Kidney epithelial cell (primary cell): ENCODE measurements at regions not wholly inside any gene's neighbourhood (a gene's known extent, or its start where the extent isn't known, plus 50 kb on each side); places are given as distances from the start of the nearest gene placed in this dataset.

Experiments
- DNase-seq: peaks from one replicate; pipeline ENCODE4 v3.0.0-alpha.2; 2010; ENCODE audit warnings: low read depth
- H3K27me3 ChIP-seq: 2 replicates; pipeline ENCODE4 v1.6.0; 2011; ENCODE audit warnings: low read length; ENCODE audit not compliant: control insufficient read depth, insufficient read depth
- H3K36me3 ChIP-seq: 2 replicates; pipeline ENCODE4 v1.5.1; 2011; ENCODE audit warnings: low read length; ENCODE audit not compliant: control insufficient read depth, insufficient read depth
- H3K4me3 ChIP-seq: 2 replicates; pipeline ENCODE4 v1.5.1; 2011; ENCODE audit warnings: low read depth, mild to moderate bottlenecking, control low read depth, low read length
- CTCF ChIP-seq: IDR thresholded peaks from 2 replicates; pipeline ENCODE4 v1.5.1; 2011; ENCODE audit warnings: mild to moderate bottlenecking, moderate library complexity, low read length, control low read depth, inconsistent platforms; ENCODE audit not compliant: insufficient read depth, poor library complexity, severe bottlenecking

- no peak for TF ChIP-seq CTCF
- no peak for DNase-seq
- Histone ChIP-seq H3K4me3 (no peak overlapping the region), H3K27me3 (no peaks in the 10 kb centered on the region), H3K36me3 (no peaks in the 10 kb centered on the region)
Measured at GRCh38 chr15:93985176-93985575, 246.2 kb upstream of the MCTP2 start.

GRCh38 chr15:93983526-93983925, 247.8 kb upstream of the MCTP2 start:
- no peaks in the 10 kb centered on the region for H3K36me3 ChIP-seq
- no peak for DNase-seq
- no peaks in the 10 kb centered on the region for H3K27me3 ChIP-seq
- H3K4me3 ChIP-seq, result no peak overlapping the region
- no peak for TF ChIP-seq CTCF

GRCh38 chr15:93982226-93982727, 249.1 kb upstream of the MCTP2 start:
- no peak for TF ChIP-seq CTCF

GRCh38 chr15:93981706-93982105, 249.7 kb upstream of the MCTP2 start:
- Histone ChIP-seq H3K36me3 (no peaks in the 10 kb centered on the region), H3K4me3 (no peak overlapping the region), H3K27me3 (no peaks in the 10 kb centered on the region)
- TF ChIP-seq CTCF, result no peak
- no peak for DNase-seq

More at GRCh38 chr15:93982226-93982727, 249.1 kb upstream of the MCTP2 start:
- Histone ChIP-seq H3K4me3 (no peak overlapping the region), H3K36me3 (no peaks in the 10 kb centered on the region), H3K27me3 (no peaks in the 10 kb centered on the region)
- no peak for DNase-seq

- no peaks in the 10 kb centered on the region for H3K27me3 ChIP-seq
- no peaks in the 10 kb centered on the region for H3K36me3 ChIP-seq
- TF ChIP-seq CTCF, result no peak
- DNase-seq, result no peak
- no peak overlapping the region for H3K4me3 ChIP-seq
Measured at GRCh38 chr15:93980261-93980911, 251.0 kb upstream of the MCTP2 start.
